IMR-90 (cell line): ENCODE measurements at regions not wholly inside any gene's neighbourhood (a gene's known extent, or its start where the extent isn't known, plus 50 kb on each side); places are given as distances from the start of the nearest gene placed in this dataset.

Experiments used
- ATAC-seq: fragments of 200-7000 bp; cut with Tn5 transposase; 2 replicates; pipeline ENCODE4 v1.9.1; 2020; ENCODE audit warnings: low read depth, mild to moderate bottlenecking, moderate library complexity
- BruUV-seq: library from RNA; stranded (reverse); fragments of 400-500 nt; replicated peaks from 2 replicates; lab custom pipeline; 2021; lab: Mats Ljungman, UMichigan
- CTCF ChIA-PET: fragments of 300-600 bp; formaldehyde crosslinking; extraction: SDS; loops from one replicate; lab custom pipeline; 2021; ENCODE audit warnings: antibody characterized with exemption; lab: Yijun Ruan, JAX
- POLR2A ChIA-PET: fragments of 300-600 bp; sonication (Branson Sonifier 250); formaldehyde crosslinking; loops from one replicate; lab custom pipeline; 2022; ENCODE audit warnings: antibody characterized with exemption; ENCODE audit not compliant: unreplicated experiment; lab: Charles Lee
- DNase-seq: peaks from one replicate; pipeline ENCODE4 v3.0.0; 2013
- H2AFZ ChIP-seq: replicated peaks from 2 replicates; pipeline ENCODE3; 2013; ENCODE audit warnings: low read length, mild to moderate bottlenecking; ENCODE audit not compliant: poor library complexity
- H2AK5ac ChIP-seq: 2 replicates; pipeline ENCODE4 v1.6.1; 2013; ENCODE audit warnings: low read depth, low read length, inconsistent platforms
- H2AK9ac ChIP-seq: replicated peaks from 2 replicates; pipeline ENCODE3; 2013; ENCODE audit warnings: mild to moderate bottlenecking, low read depth, low read length, moderate library complexity; ENCODE audit not compliant: poor library complexity
- H2BK120ac ChIP-seq: 2 replicates; pipeline ENCODE4 v1.6.1; 2013; ENCODE audit warnings: low read depth, low read length, inconsistent platforms
- H2BK15ac ChIP-seq: 3 replicates; pipeline ENCODE4 v1.6.1; 2013; ENCODE audit warnings: low read depth, low read length, inconsistent platforms
- H2BK20ac ChIP-seq: 2 replicates; pipeline ENCODE4 v1.6.1; 2013; ENCODE audit warnings: low read depth, mild to moderate bottlenecking, inconsistent platforms, low read length, moderate library complexity
- H2BK5ac ChIP-seq: 2 replicates; pipeline ENCODE4 v1.6.1; 2013; ENCODE audit warnings: mild to moderate bottlenecking, low read depth, low read length, inconsistent platforms; ENCODE audit not compliant: poor library complexity, severe bottlenecking
- H3K14ac ChIP-seq: replicated peaks from 2 replicates; pipeline ENCODE4 v1.6.1; 2013; ENCODE audit warnings: low read depth, low read length, inconsistent platforms
- H3K18ac ChIP-seq: 2 replicates; pipeline ENCODE4 v1.6.1; 2013; ENCODE audit warnings: low read depth, low read length, control low read depth
- H3K23ac ChIP-seq: 2 replicates; pipeline ENCODE4 v1.6.1; 2013; ENCODE audit warnings: low read depth, low read length, inconsistent platforms
- H3K27ac ChIP-seq: 2 replicates; pipeline ENCODE4 v1.5.1; 2013; ENCODE audit warnings: mild to moderate bottlenecking, control low read depth, low read length; ENCODE audit not compliant: insufficient read depth
- H3K27me3 ChIP-seq: 2 replicates; pipeline ENCODE4 v1.6.1; 2013; ENCODE audit warnings: low read length; ENCODE audit not compliant: control insufficient read depth, insufficient read depth
- H3K36me3 ChIP-seq: 2 replicates; pipeline ENCODE4 v1.6.1; 2013; ENCODE audit warnings: low read length, mixed read lengths; ENCODE audit not compliant: control insufficient read depth, insufficient read depth
- H3K4ac ChIP-seq: 2 replicates; pipeline ENCODE4 v1.6.1; 2013; ENCODE audit warnings: low read depth, low read length, inconsistent platforms
- H3K4me1 ChIP-seq: 2 replicates; pipeline ENCODE4 v1.6.1; 2013; ENCODE audit warnings: low read length, mixed read lengths; ENCODE audit not compliant: control insufficient read depth, insufficient read depth
- H3K4me2 ChIP-seq: 2 replicates; pipeline ENCODE4 v1.6.1; 2013; ENCODE audit warnings: low read depth, mild to moderate bottlenecking, control low read depth, low read length, moderate library complexity
- H3K4me3 ChIP-seq: 2 replicates; pipeline ENCODE4 v1.5.1; 2013; ENCODE audit warnings: low read depth, mild to moderate bottlenecking, control low read depth, low read length, moderate library complexity; ENCODE audit not compliant: insufficient read depth
- H3K56ac ChIP-seq: 2 replicates; pipeline ENCODE4 v1.6.1; 2013; ENCODE audit warnings: low read length, inconsistent platforms; ENCODE audit not compliant: insufficient read depth; ENCODE audit errors: extremely low read depth
- H3K79me1 ChIP-seq, 2 experiments: 2 replicates each; pipeline ENCODE4 v1.6.1; 2013; ENCODE audit warnings: low read length in 2 of 2, inconsistent platforms in 1 of 2, low read depth in 1 of 2
- H3K9ac ChIP-seq: 2 replicates; pipeline ENCODE4 v1.6.1; 2013; ENCODE audit warnings: low read depth, low read length, control low read depth
- H3K9me1 ChIP-seq: 2 replicates; pipeline ENCODE4 v1.6.1; 2013; ENCODE audit warnings: low read length, inconsistent platforms; ENCODE audit not compliant: insufficient read depth
- H3K9me3 ChIP-seq: 2 replicates; pipeline ENCODE4 v1.6.1; 2013; ENCODE audit warnings: low read length; ENCODE audit not compliant: control insufficient read depth, insufficient read depth
- H4K20me1 ChIP-seq: 2 replicates; pipeline ENCODE4 v1.6.1; 2013; ENCODE audit warnings: low read length, inconsistent platforms; ENCODE audit not compliant: insufficient read depth
- H4K5ac ChIP-seq: 2 replicates; pipeline ENCODE4 v1.6.1; 2013; ENCODE audit warnings: mild to moderate bottlenecking, low read depth, low read length, control low read depth
- H4K8ac ChIP-seq, 2 experiments: 2 replicates each; pipeline ENCODE4 v1.6.1; 2013; ENCODE audit warnings: low read depth in 2 of 2, low read length in 2 of 2, control low read depth in 1 of 2, inconsistent platforms in 1 of 2
- H4K91ac ChIP-seq: 2 replicates; pipeline ENCODE4 v1.6.1; 2013; ENCODE audit warnings: low read depth, low read length, inconsistent platforms; ENCODE audit not compliant: insufficient read depth
- BHLHE40 ChIP-seq: fragments of 150-350 bp; IDR thresholded peaks from 2 replicates; pipeline ENCODE4 v1.6.1; 2016; ENCODE audit warnings: mild to moderate bottlenecking, low read depth, low read length
- CEBPB ChIP-seq: IDR thresholded peaks from 2 replicates; pipeline ENCODE4 v1.6.1; 2012; ENCODE audit warnings: low read depth, low read length, improper control_type of control experiment
- CHD1 ChIP-seq: IDR thresholded peaks from 2 replicates; pipeline ENCODE4 v1.6.1; 2012; ENCODE audit warnings: low read depth, low read length, improper control_type of control experiment
- FOS ChIP-seq: fragments of 150-350 bp; IDR thresholded peaks from 2 replicates; pipeline ENCODE4 v1.6.1; 2016; ENCODE audit warnings: low read depth, low read length
- MAFK ChIP-seq: IDR thresholded peaks from 2 replicates; pipeline ENCODE4 v1.6.1; 2012; ENCODE audit warnings: low read depth, low read length, improper control_type of control experiment
- MAZ ChIP-seq: IDR thresholded peaks from 2 replicates; pipeline ENCODE4 v1.6.1; 2012; ENCODE audit warnings: low read depth, mild to moderate bottlenecking, low read length, improper control_type of control experiment, moderate library complexity, borderline replicate concordance
- MXI1 ChIP-seq: IDR thresholded peaks from 2 replicates; pipeline ENCODE4 v1.6.1; 2012; ENCODE audit warnings: low read depth, mild to moderate bottlenecking, low read length, moderate library complexity, borderline replicate concordance
- POLR2A ChIP-seq: IDR thresholded peaks from 2 replicates; pipeline ENCODE4 v1.6.1; 2012; ENCODE audit warnings: mild to moderate bottlenecking, low read depth, low read length
- RAD21 ChIP-seq: IDR thresholded peaks from 2 replicates; pipeline ENCODE4 v1.6.1; 2012; ENCODE audit warnings: low read length, improper control_type of control experiment
- RCOR1 ChIP-seq: IDR thresholded peaks from 2 replicates; pipeline ENCODE4 v1.6.1; 2012; ENCODE audit warnings: mild to moderate bottlenecking, low read length, improper control_type of control experiment; ENCODE audit not compliant: insufficient replicate concordance
- RFX5 ChIP-seq: IDR thresholded peaks from 2 replicates; pipeline ENCODE4 v1.8.0; 2012; ENCODE audit warnings: low read depth, mild to moderate bottlenecking, low read length, moderate library complexity
- SMC3 ChIP-seq: fragments of 150-350 bp; IDR thresholded peaks from 2 replicates; pipeline ENCODE4 v1.6.1; 2016; ENCODE audit warnings: low read depth, mild to moderate bottlenecking, antibody characterized with exemption, low read length, moderate library complexity
- WGBS, 2 experiments: methylation state at CpG; one replicate each; pipeline versions ENCODE4 v1.1.5 to v1.1.7; 2013; ENCODE audit warnings: missing lambda C conversion rate in 2 of 2; ENCODE audit not compliant: insufficient read length in 1 of 2; ENCODE audit errors: extremely low coverage in 2 of 2; 5-methylcytosine and 5-hydroxymethylcytosine counted together
- dilution Hi-C: fragments of 300-500 bp; cut with HindIII; formaldehyde crosslinking; loops from one replicate; pipeline ENCODE4 v1.14.3; 2018; ENCODE audit warnings: low sequenced_read_pairs; ENCODE audit not compliant: unreplicated experiment
- in situ Hi-C: fragments of 300-500 bp; cut with MboI; formaldehyde crosslinking; loops from 3 replicates; pipeline ENCODE4 v1.14.3; 2019; ENCODE audit warnings: low sequenced_read_pairs, inconsistent platforms, mixed read lengths
- intact Hi-C: fragments of 100-400 bp; cut with micrococcal nuclease; formaldehyde crosslinking; loops from 2 replicates; pipeline ENCODE4 v1.10.0; 2022
- TF ChIP-seq, protein P1 (sequence below): fragments of 150-350 bp; IDR thresholded peaks from 2 replicates; pipeline ENCODE4 v1.6.1; 2016; ENCODE audit warnings: low read depth, mild to moderate bottlenecking, low read length, moderate library complexity, borderline replicate concordance
- TF ChIP-seq, protein P2 (sequence below): conservative IDR thresholded peaks from 2 replicates; pipeline ENCODE4 v1.5.1; 2012; ENCODE audit warnings: mild to moderate bottlenecking, low read depth, low read length, improper control_type of control experiment

DNA sequence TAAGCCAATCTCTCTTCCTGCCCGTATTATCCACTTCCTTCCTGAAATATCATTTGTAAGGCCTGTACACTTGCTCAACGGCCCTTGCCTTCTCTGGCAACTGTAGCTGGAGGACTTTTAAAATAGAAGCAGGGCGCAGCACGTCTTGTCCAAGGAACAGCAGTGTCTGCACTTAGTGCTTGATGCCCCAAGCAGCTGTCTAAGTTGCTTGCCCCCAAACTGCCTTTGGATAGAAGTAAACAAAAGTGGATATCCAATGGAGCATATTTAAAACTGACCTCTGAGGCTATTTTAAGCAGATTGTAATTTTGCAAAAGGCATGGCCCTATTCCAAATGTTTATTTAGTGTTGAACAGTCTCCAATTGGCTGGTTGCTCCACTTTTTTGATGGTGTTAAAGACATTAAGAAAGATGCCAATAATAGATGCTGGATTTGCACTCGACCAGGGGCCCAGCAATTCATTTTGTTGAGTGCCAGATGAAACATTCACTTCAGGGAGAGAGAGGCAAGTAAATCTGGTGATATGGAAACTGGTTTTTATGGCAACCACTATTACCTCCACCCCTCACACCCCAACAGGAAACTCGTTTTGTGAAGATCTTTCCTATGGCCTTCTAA is 526.8 kb upstream of the TBL1XR1 start:
- H3K9me1 ChIP-seq = no peaks in the 10 kb centered on the region
- H2BK120ac ChIP-seq = no peak overlapping the region
- in situ Hi-C loops = no loop called here
- H3K4me2 ChIP-seq = no peak overlapping the region
- peak overlapping the region; percentile 67; the same call in 1 of the 2 replicates for H2AK5ac ChIP-seq
- no peak overlapping the region for H4K91ac ChIP-seq
- no peaks in the 10 kb centered on the region for H3K36me3 ChIP-seq
- POLR2A ChIA-PET = no interaction called here
- no peak; the same call in 1 of the 2 replicates for ATAC-seq
- H3K9me3 ChIP-seq = no peaks in the 10 kb centered on the region
- no peak overlapping the region for H3K56ac ChIP-seq
- dilution Hi-C loops = no loop called here
- no peak overlapping the region for H3K4me3 ChIP-seq
- H3K27me3 ChIP-seq = no peaks in the 10 kb centered on the region
- no peak overlapping the region for H2AK9ac ChIP-seq
- peak overlapping the region in 1 of 2 experiments; percentile 28; a peak in 1 of 4 replicates for H4K8ac ChIP-seq
- peak overlapping the region; percentile 1; the same call in 1 of the 2 replicates for H3K14ac ChIP-seq
- no peak overlapping the region for H3K9ac ChIP-seq
- H2BK5ac ChIP-seq = no peak overlapping the region
- WGBS, 2 experiments = 35% methylated on average over 4 of the region's 6 CpGs; no CpG with 5 or more reads in 1 of the 2 experiments
- H3K23ac ChIP-seq = no peak overlapping the region
- no peaks in the 10 kb centered on the region; the same call in 1 of the 2 replicates for H3K4me1 ChIP-seq
- peak overlapping the region; percentile 54 for H2BK20ac ChIP-seq
- H3K4ac ChIP-seq = peak overlapping the region; percentile 60; the same call in 1 of the 2 replicates
- no peaks in the 10 kb centered on the region for H3K79me1 ChIP-seq
- no peaks in the 10 kb centered on the region for H4K20me1 ChIP-seq
- no peak for DNase-seq
- no peak overlapping the region for H3K18ac ChIP-seq
- no peak overlapping the region for H2BK15ac ChIP-seq
- no peak overlapping the region for H3K27ac ChIP-seq
- intact Hi-C loops = no loop called here
- CTCF ChIA-PET = no interaction called here
- TF ChIP-seq MXI1 (no peak), MAFK (no peak), MAZ (no peak), CEBPB (no peak), RCOR1 (no peak), CHD1 (no peak), FOS (no peak), BHLHE40 (no peak), POLR2A (no peak), RFX5 (no peak), RAD21 (no peak), SMC3 (no peak)
- TF ChIP-seq, protein P1, sequence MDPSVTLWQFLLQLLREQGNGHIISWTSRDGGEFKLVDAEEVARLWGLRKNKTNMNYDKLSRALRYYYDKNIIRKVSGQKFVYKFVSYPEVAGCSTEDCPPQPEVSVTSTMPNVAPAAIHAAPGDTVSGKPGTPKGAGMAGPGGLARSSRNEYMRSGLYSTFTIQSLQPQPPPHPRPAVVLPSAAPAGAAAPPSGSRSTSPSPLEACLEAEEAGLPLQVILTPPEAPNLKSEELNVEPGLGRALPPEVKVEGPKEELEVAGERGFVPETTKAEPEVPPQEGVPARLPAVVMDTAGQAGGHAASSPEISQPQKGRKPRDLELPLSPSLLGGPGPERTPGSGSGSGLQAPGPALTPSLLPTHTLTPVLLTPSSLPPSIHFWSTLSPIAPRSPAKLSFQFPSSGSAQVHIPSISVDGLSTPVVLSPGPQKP = no peak
- TF ChIP-seq, protein P2, sequence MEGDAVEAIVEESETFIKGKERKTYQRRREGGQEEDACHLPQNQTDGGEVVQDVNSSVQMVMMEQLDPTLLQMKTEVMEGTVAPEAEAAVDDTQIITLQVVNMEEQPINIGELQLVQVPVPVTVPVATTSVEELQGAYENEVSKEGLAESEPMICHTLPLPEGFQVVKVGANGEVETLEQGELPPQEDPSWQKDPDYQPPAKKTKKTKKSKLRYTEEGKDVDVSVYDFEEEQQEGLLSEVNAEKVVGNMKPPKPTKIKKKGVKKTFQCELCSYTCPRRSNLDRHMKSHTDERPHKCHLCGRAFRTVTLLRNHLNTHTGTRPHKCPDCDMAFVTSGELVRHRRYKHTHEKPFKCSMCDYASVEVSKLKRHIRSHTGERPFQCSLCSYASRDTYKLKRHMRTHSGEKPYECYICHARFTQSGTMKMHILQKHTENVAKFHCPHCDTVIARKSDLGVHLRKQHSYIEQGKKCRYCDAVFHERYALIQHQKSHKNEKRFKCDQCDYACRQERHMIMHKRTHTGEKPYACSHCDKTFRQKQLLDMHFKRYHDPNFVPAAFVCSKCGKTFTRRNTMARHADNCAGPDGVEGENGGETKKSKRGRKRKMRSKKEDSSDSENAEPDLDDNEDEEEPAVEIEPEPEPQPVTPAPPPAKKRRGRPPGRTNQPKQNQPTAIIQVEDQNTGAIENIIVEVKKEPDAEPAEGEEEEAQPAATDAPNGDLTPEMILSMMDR = no peak
- H2AFZ ChIP-seq = no peak overlapping the region
- BruUV-seq = no TSS peak
- H4K5ac ChIP-seq = no peak overlapping the region
